ENCODE measurements at regions not wholly inside any gene's neighbourhood (a gene's known extent, or its start where the extent isn't known, plus 50 kb on each side); places are given as distances from the start of the nearest gene placed in this dataset.
A peak's percentile ranks its signal among the peaks of the same experiment; 100 is the strongest.
"Not testable (repeated sequence)": the region's sequence is repeated elsewhere in the genome, so short reads cannot be mapped to it uniquely, and the experiment has no call there.

DNA sequence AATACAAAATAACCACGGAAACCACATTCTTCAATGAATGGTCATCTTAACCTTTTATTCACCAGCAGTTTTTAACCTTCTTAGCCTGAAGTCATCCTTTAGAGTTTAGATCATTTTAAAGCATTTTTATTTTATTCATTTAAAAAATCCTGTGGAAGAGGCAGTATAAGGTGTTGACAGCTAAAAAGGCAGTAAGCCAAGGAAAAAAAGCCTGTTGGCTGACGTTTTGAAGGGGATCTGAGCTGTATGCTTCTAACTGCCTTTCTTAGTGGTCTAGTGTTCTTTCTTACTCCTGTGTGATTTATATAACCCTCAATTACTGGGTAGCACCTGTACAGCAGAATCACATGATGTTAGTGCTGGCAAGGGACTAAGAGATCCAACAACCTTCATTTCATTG, 438.3 kb upstream of the SEL1L start:
- DNase-seq, result no peak

- DNase-seq, result no peak
Measured at GRCh38 chr14:81972601-81973000, 438.9 kb upstream of the SEL1L start.

- DNase-seq, result no peak
Measured at GRCh38 chr14:81974543-81974942, 440.9 kb upstream of the SEL1L start.

DNA sequence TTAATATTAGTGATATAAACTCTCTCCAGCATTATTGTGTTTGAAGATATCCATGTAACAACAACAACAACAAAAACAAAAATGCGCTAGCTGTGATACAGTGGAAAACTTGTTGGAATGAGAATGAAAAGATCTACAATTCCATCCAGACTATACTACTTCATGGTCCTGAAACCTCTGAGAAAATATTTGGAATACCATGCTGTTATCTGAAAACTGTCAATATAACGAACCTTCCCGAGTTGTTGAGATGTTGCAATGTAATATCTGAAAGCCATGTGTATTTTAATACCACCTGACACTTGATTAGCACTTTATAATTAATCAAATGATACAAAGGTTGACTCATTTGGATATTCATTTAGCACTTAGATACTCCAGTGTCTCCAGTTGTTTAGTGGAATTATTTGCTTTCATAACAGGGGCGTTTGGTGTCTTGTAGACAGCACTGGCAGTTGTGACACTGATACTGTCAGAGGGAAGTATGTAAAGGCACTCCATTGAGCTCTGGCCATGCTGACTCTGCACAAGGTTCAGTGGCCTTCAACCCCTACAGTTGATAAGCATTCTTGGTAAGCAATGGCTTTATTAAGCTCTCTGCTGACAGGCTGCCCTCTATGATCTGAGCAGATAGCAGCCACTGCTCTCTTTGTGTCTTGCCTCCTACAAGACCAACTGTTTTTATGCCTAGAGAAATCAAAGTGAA, 447.1 kb upstream of the SEL1L start:
- no peak for DNase-seq

DNA sequence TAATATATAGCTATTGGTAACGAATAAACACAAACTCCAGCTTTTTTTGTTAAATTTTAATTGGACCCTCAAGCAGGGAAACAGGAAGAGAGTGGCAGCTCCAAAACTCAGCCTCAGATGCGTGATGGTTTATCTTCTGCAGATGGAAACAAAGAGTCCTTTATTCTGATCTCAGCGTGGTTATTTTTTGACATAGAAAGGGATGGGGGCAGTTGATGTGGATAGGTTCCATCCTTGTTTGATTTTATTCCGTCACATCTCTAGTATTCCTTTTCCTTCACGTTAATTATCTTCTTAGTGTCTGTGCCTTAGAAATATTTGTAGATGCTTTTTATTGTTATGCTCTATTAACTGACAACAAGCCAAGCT, 447.6 kb upstream of the SEL1L start:
- no peak for DNase-seq

DNA sequence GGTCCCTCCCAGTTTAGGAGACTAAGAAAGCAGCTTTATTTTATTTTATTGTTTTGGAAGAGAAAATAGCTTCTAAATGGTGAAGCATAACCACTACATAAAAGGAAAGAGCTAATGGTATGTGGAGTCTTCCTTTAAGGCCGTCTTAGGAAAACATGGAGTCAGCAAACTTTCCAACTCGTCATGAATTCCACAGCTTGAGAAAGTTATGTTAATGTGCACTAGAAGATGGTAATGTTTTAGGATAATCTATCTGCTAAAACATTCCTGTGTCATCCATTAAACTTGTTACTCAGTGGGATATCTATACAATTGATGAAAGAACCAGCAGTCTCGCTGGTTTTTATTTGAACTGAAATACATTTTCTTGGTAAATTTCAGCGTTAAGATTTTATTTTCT, 448.4 kb upstream of the SEL1L start:
- DNase-seq, result no peak

GRCh38 chr14:81986005-81986404, 452.4 kb upstream of the SEL1L start:
- DNase-seq, result no peak

GRCh38 chr14:81989211-81989610, 455.6 kb upstream of the SEL1L start:
- DNase-seq, result no peak

DNA sequence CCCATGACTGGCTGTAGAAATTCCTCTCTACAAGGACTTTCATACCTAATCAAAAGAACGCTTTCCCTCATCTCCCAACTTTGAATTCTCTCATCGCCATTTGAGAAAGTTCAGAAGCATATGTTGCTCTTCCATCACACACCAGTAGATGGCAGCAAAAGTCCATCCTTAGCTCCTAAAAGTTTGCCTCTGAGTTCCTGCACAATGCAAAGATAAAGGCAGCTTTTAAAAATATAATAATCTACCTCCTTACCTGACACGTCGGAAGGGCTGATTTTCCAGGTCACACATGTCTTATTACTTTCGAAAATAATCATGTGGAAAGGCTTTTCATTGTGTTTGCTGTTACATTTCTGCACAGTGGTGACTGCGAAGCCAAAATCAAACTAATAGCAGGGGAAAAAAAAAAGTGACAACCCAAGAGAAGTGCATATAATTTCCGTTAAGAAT, 456.7 kb upstream of the SEL1L start:
- DNase-seq, result peak; percentile 53

- DNase-seq, result no peak
Measured at GRCh38 chr14:81991998-81992397, 458.3 kb upstream of the SEL1L start.

- no peak for DNase-seq
Measured at GRCh38 chr14:81993432-81993831, 459.8 kb upstream of the SEL1L start.

DNA sequence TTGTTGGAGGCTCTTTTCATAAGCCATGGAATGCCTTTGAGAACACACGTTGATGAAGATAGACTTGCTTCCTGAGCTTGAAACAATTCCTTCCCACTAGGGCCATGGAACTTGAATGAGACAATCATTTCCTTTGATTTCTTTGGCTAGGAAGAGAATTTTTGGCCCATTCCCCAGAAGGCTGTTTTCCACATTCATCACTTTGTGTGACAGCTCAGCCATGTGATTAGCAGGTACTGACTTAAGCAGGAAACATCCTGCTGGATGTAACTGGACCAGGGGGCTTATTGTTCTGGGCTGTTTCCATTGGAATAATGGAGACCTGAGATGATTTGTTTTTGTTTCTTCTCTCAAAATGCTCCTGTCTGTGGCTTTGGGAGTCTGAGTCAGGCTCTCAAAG, 469.8 kb upstream of the SEL1L start:
- DNase-seq, result peak; percentile 34

- no peak for DNase-seq
Measured at GRCh38 chr14:82009076-82009475, 475.4 kb upstream of the SEL1L start.

- no peak for DNase-seq
Measured at GRCh38 chr14:82009993-82010392, 476.3 kb upstream of the SEL1L start.

GRCh38 chr14:82011460-82011859, 477.8 kb upstream of the SEL1L start:
- no peak for DNase-seq

GRCh38 chr14:82029038-82029437, 495.4 kb upstream of the SEL1L start:
- DNase-seq, result no peak

DNA sequence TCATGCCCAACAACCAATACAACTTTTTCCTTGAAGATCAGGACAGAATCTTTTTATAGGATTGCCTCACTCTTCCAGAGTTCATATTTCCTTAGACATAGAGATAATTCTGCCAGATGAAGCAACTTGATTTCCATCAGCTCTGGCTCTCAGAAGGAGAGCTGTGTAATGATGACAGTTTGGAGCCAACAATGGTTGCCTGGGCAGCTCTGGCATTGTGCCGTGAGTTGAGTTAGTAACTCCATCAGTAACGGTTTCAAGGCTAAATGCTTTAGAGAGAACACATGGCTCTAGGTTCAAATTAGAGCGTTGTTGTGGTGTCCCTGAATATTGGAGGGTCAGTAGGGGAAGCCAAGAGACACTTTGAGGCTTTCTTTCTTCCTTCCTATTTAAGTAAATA, 501.7 kb upstream of the SEL1L start:
- DNase-seq, result no peak

DNA sequence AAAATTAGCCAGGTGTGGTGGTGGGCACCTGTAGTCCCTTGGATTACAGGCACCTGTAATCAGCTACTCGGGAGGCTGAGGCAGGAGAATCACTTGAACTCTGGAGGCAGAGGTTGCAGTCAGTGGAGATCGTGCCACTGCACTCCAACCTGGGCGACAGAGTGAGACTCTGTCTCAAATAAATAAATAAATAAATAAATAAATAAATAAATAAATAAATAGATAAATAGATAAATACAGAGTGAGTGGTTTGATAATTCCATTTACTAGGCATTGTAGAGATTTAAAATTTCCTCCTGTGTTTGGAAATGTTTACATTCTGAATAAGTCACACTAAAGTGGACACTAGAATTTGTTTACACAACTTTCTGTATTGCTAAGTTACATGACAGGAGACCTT, 504.4 kb upstream of the SEL1L start:
- not testable (repeated sequence) for DNase-seq

DNA sequence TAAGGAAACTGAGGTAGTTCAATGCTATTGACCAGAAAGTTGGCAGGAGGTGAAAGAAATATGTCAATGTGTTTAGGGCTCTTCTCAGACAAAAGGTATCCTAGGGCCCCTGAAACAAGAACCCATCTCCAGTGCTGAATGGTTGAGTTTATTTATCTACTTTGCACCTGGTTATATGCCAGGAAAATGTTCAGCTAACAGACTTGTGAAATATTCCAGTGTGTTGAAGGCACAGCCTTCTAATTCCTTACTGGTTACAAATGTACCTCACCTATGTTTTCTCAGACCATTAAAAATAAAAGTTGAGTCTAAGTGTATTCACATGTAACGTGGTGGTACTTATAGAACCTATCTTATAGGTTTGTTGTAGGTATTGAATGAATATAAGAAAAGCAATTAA, 511.7 kb upstream of the SEL1L start:
- no peak for DNase-seq

DNA sequence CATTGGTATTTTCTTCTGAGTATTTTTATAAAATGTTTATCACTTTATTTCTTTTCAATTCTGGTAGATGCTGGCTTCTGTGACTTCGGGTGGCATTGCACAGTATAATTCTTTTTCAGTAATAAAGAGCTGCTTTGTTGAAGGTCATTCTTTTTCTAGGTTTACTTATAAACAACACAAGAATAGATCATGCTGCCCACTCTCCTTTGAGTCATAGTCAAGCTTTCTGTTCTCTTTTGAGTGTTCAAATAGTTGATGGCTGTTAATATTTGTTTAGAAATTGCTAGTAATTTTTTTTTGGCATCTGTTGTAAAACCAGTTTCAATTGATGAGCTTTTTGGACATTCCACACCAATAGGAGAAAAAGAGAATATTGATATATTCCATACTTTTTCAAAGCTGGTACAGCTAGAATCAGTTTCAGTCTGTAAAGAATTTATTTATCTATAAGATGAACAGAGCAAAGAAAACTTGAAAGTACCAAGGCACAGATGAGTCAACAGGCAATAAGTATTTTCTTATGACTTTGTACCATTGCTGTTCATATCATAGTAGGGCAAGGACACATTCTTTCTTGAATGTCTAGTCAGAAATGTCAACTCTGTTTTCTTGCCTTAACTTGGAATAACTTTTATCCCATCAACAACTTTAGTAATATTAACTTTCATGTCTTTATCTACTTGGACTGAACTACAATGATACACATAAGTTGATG, 513.0 kb upstream of the SEL1L start:
- no peak for DNase-seq

- no peak for DNase-seq
Measured at GRCh38 chr14:82047777-82048470, 514.3 kb upstream of the SEL1L start.

DNA sequence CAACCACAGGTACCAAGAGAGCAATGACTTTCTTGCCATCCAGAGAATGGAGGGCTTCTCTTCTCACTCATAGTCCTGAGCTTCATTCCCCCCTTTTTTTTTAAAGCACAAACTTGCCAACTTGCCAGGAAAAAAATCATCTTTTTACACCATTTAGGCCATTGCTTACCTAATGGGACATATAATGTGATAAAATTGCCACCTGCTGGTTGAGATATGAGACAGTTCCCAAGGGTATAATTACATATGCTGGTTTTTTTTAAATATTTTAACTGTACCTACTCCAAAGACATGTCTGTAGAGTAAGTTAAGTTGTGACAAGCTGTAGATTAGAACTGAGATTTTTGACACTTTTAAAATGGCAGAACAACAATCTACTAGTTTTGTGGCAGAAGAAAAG, 519.1 kb upstream of the SEL1L start:
- DNase-seq, result no peak

GRCh38 chr14:82055515-82056115, 522.0 kb upstream of the SEL1L start:
- no peak for DNase-seq

- DNase-seq, result no peak
Measured at GRCh38 chr14:82060219-82060618, 526.6 kb upstream of the SEL1L start.

Measured in left hindlimb (tissue), 1 donor.